AG08395 (cell line): ENCODE measurements at regions not wholly inside any gene's neighbourhood (a gene's known extent, or its start where the extent isn't known, plus 50 kb on each side); places are given as distances from the start of the nearest gene placed in this dataset.
"Not testable (repeated sequence)": the region's sequence is repeated elsewhere in the genome, so short reads cannot be mapped to it uniquely, and the experiment has no call there.

ENCODE experiments used
- DNase-seq: peaks from one replicate; pipeline ENCODE4 v3.0.0; 2012; ENCODE audit warnings: mixed read lengths, low spot score

- DNase-seq, result no peak
Measured at GRCh38 chr10:33037726-33038125, 79.7 kb upstream of the ITGB1 start.

DNA sequence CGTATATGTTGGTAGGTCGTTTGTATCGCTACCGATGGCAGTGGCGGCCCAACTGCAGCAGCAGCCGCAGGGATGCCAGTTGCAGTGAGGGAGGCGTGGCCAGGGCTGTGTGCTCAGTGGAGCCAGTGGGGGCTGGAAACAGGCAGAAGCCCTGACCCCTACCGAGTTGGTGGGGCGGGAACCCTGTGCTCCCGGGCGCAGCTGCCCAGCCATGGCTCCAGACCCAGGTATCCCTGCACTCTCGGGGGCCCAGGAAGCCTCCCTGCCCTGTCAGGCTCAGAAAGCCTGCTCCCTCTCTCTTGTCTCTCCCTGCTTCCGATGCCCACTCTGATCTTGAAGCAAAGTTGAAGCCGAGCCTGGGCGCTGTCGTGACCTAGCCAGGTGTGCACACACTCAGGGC is 78.6 kb upstream of the ITGB1 start:
- DNase-seq, result no peak

DNA sequence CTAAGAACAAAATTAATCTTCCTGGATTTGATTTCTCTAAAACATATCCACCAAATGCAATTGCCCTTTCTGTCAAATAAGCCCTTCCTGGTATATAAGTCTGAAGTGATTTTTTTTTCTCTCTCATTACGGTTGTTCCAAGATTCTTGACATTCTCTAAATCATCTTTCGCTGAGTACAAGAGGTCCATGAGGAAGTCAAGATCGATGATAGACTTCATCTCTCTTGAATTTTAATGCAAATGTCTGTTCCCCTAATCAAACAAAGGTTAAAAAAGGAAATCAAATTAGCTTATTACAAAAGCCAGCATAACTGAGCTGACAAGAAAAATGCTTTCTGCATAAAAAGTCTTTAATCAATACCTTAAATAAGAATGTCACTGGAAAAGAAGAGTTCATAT is 77.4 kb upstream of the ITGB1 start:
- no peak for DNase-seq

GRCh38 chr10:33034931-33035330 is 76.9 kb upstream of the ITGB1 start:
- no peak for DNase-seq

DNA sequence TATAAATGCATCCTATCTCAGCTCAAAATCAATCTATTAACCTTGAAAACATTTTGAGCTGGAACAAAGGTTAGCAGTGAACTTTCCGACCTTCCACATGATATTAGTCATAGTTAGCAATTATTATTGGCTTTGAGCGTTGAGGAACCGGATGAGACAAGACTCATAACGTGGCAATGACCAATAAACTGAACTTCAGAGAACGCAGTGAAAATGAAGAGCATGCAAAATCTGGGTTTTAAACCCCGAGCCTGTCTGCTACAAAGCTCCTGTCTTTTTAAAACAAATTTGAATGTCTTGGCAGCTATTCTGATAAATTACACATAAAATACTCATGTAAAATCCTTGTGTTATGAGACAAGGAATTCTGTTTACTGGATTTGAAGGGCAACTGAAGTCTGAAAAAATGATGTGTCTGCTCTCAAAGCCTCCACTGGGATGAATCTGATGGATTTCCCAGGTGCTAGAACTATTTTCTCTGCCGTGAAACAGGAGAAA is 74.7 kb upstream of the ITGB1 start:
- DNase-seq, result peak; percentile 15

DNA sequence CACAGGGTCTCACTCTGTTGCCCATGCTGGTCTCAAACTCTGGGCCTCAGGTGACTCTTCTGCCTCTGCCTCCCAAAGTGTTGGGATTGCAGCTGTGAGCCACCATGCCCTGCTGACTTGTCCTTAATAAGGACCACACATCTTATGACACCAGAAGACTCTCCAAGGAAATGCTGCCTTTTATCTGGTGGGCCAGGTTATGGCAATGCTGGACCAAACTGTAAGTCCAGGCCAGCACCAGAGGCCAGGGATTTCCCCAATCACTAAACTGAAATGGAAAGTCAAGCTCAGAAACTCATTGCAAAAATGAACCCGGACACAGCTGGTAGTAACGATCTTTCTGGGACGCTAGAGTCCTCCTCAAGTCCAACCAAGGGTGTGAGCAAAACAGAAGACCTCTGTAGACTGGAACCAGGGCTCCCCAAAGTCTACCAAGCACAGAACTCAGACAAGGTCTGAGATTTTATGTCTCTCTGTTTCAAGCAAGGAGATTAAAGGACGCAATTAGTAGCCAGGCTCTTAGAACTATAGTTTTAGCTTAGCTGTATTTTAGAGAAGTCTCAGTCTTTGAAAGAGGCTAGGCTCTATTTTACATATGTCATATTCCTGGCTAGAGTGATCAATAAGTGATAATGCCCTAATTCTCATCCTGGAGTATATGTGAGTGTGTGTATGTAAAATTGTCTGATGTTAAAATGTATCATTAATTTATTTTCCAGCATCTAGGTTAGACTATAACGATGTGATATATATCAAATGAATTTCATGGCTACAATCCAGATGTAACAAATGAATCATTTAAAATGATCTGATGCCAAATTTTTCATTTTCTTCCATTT is 74.0 kb upstream of the ITGB1 start:
- DNase-seq, result no peak

DNA sequence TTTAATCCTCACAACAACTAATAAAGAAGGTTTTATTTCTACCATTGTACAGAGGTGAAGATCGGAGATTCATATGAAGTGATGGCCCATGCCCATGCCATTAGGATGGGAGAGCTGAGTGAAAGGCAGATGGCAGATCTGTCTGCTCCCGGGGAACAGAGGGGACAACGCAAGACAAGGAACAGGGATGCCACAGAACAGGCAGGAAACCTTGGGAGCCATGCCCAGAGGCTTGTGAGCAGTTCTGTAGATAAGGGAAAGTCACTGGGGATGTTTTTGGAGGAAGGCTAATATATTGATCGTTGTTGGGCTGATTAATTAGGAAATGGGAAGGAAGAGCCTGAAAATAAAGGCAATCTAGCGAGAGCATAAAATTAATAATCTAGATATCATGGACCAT is 73.1 kb upstream of the ITGB1 start:
- no peak for DNase-seq

DNA sequence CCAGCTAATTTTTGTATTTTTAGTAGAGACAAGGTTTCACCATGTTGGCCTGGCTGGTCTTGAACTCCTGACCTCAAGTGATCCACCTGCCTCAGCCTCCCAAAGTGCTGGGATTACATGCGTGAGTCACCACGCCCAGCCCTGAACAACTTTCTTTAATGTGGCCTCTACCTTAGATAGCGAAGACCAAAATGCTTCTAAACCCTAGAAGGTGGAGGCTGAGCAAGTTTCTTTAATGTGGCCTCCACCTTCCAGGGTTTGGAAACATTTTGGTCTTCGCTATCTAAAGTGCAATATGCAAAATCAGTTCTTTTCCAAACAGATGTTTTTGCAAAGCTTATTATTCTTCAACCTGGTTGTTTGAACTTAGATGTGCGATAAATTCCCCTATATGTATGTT is 70.5 kb upstream of the ITGB1 start:
- DNase-seq, result not testable (repeated sequence)

GRCh38 chr10:33027088-33027487 is 69.1 kb upstream of the ITGB1 start:
- DNase-seq, result no peak

DNA sequence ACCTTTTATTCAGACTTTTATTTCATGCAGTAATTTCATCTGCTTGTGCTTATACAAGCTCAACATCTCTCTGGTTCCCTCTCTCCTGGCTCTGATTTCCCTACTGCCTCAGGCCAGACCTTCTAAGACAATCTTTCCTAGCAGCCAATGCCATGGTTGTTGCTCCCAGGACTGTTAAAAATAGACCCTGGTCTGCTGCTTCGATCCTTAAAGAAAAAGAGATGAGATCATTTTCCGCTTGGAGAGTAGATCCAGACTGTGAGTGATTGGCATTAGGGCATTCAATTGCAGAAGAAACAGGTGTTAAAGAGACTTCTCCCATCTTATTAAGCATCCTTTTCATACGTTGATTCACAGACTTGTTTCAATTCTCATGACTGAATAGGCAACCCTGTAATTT is 68.4 kb upstream of the ITGB1 start:
- no peak for DNase-seq

DNA sequence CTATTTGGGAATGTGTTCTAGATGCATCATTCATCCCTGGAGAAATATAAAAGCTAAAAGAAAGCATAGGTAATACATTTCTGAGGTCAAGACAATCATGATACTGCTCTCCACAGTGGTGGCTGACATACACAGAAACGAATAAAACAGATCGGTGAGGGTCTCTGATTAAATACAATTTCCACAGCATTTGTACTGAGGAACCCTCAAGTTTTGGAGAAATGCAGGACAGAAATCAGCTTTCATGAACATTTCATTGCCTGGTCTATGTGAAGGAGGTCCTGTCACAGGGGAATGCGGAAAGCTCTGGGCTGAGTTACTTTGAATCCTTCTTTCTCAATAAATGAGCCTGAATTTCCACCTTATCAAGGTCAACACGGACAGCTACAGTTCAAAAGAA is 67.9 kb upstream of the ITGB1 start:
- DNase-seq, result no peak

GRCh38 chr10:33025039-33025438 is 67.0 kb upstream of the ITGB1 start:
- DNase-seq, result no peak

DNA sequence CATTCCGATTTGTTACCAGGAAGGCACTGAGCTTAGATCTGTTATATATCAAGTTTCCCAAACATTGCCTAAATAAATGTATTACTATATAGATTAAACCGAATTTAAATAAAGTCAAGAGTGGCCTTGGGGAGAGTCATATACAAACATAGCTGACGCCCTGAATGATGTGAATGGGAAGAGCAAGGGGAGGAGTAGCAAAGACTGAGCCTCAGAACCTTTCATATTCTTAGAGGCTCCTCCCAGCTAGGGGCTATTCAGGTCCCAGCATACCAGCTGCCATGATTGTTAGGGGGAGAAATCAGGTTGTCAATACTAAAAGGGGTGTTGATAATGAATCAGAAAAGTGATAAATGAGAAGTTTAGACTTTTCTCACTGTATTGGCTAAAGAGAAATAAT is 64.7 kb upstream of the ITGB1 start:
- DNase-seq, result no peak

DNA sequence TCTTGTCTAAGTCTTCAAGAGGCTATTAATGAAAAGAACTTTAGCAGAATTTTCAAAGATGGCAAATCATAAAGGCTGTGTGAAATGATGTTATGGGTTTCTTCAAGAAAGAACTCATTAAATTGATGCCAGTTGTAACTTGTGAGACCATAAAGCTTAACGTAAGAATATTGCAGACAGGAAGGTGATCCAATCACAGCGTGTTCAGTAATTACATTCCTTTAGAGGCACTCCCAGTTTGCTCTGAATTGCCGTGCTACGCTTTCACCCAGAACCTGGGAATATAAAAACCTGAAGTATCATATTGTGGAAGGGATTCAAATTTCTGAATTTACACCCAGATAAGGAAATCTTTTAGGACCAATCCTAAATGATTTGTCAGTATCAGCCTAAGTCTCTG is 64.1 kb upstream of the ITGB1 start:
- DNase-seq, result no peak

DNA sequence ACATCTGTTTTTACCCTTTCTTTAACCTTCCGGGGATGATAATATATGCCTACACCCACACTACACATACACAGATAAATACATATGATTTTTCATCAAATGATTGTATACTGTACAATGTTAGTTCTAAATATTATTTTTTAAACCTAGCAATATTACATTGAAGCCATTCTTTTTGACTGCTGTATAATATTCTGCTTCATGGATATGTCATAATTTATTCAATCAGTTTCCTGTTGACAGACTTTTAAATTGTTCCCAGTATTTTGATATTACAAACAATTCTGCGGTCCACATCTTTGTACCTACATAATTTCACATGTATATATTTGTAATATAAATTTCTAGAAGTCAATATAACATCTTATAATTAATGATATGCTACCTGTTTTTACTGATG is 59.0 kb upstream of the ITGB1 start:
- DNase-seq, result no peak

GRCh38 chr10:33015761-33016547 is 57.9 kb upstream of the ITGB1 start:
- DNase-seq, result peak; percentile 63

- not testable (repeated sequence) for DNase-seq
Measured at GRCh38 chr10:33013331-33013730, 55.3 kb upstream of the ITGB1 start.

- no peak for DNase-seq
Measured at GRCh38 chr10:33012306-33012705, 54.3 kb upstream of the ITGB1 start.

DNA sequence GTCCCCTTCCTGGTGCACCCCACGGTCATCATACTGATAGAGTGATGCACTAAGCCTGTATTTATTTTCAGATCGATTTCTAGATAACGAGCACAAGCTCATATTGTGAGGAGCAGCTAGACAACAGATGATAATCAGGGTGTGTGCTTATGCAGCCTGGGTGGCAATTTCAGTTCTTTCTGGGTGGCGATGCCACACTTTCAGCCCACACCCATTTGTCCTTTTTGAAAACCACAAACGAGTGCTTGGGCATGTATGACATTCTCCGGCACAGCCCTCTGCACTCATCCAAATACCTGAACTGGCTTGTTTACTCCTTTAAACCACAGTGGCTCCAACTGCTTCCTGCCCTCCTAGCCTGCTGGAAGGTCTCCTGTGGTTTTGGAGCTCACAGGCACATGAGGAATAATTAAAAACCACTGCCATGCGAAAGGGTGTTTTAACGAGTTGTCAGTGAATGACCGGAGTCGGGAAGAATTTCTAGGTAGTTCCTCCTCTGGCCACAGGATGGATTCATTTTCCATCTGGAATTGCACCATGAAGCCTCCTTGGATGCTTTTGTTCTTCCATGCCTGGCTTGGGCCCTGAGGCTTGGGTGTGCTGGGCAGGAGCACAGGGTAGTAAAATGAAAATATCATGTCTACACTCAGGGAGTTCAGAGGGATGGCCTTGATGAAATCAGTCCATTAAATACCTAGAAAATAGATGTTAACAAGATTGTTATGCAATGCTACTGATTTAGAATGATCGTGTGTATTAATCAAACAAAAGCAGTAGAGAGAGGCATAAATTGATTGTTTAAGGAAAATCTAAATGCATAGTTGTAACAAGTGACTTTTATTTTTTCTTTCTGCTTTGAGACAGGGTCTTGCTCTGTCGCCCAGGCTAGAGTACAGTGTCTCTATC is 52.4 kb upstream of the ITGB1 start:
- DNase-seq, result peak; percentile 81

DNA sequence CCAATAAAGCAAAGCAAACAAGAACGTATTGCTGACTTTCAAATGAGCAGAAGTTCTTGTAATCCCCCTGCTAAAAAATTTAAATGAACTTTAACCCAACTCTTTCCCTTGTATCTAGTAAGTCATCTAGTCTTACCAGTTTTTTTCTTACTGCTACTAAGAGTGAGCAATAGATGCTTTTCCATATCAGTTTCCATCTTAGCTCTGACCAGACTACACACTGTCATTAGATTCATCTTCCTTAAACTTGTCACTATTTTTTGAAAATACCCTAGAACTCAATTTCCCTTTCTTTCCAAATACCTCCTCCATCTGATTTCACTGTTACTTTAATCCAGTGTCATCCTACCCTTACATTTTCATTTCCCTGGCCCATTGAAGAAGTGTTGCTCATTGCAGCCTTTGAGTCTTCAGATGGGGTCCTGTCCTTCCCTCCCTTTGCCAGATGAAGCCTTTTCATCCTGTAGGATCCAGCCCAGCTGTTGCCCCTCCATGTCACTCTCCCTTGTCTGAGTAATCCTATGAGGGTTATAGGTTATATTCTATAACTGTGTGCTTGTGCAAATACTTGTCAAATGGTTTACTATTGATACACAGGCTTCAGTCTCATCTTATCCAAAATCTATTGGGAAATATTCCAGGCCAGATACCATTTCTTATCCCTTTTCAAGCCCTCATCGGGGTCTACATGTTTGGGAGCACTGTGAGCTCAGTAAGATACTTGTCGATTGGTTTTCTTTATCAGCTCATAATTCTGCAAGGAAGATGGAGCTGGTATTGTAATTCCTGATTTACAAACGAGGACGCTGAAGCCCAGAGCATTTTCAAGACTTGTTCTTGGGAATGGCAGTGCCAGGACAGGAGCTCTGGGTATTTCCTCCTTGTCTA is 51.5 kb upstream of the ITGB1 start:
- DNase-seq, result no peak
